ENCODE measurements at regions not wholly inside any gene's neighbourhood (a gene's known extent, or its start where the extent isn't known, plus 50 kb on each side); places are given as distances from the start of the nearest gene placed in this dataset.

DNA sequence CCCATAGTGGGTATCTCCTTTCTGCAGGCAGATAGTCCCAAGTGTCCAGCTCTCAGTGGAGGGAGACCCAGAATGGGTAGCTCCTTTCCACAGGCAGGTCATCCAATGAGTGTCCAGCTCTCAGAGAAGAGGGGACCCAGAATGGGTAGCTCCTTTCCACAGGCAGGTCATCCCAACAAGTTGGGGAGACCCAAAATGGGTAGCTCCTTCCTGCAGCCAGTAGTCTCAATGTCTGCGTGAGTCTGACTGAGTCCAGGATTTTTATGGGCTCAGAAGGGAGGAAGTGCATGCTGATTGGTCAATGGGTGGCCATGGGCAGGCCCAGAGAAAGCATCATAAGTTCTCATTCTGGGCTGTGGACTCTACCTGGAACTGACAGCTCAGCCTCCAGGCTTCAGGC lies 150.7 kb upstream of the P2RY1 start:
- Histone ChIP-seq H3T11ph (ENCODE audit: low read length) (no peak overlapping the region), H2AK5ac (ENCODE audit: insufficient read length, low read length) (no peak overlapping the region), H3K56ac (ENCODE audit: insufficient read length, low read depth, low read length) (no peak overlapping the region), H3K14ac (ENCODE audit: insufficient read depth, low read length) (no peak overlapping the region), H2AFZ (ENCODE audit: low read length) (no peak overlapping the region), H2BK15ac (ENCODE audit: low read depth, low read length) (no peak overlapping the region), H3K9ac (ENCODE audit: extremely low read depth, insufficient read length, low read length) (no peak overlapping the region), H2BK5ac (ENCODE audit: insufficient read length, low read length) (no peak overlapping the region), H2BK120ac (ENCODE audit: low read depth, low read length, poor library complexity, severe bottlenecking) (no peak overlapping the region), H3K27me3 (ENCODE audit: insufficient read depth, low read length) (no peaks in the 10 kb centered on the region), H3K23ac (ENCODE audit: insufficient read length, low read depth, low read length) (no peak overlapping the region), H2BK20ac (ENCODE audit: low read depth, low read length, poor library complexity, severe bottlenecking) (no peak overlapping the region), H4K8ac (replicated peaks; ENCODE audit: insufficient read length, low read depth, low read length) (no peak overlapping the region), H3K4me1 (ENCODE audit: insufficient read depth, low read length) (no peaks in the 10 kb centered on the region), H4K91ac (ENCODE audit: insufficient read length, low read depth, low read length) (no peak overlapping the region), H3K27ac (ENCODE audit: insufficient read length, low read depth, low read length) (no peak overlapping the region), H3K9me3 (ENCODE audit: control insufficient read depth, low read depth, low read length) (peaks cover 9% of the 10 kb centered on the region), H3K4ac (ENCODE audit: low read depth, low read length) (no peak overlapping the region), H4K20me1 (ENCODE audit: control insufficient read depth, insufficient read depth, insufficient read length) (no peaks in the 10 kb centered on the region), H3K4me2 (ENCODE audit: insufficient read depth, insufficient read length, low read length) (no peak overlapping the region), H3K23me2 (ENCODE audit: insufficient read length, low read depth, low read length, poor library complexity, severe bottlenecking) (no peaks in the 10 kb centered on the region), H3K79me1 (ENCODE audit: insufficient read depth, low read depth, low read length, poor library complexity, severe bottlenecking) (no peaks in the 10 kb centered on the region), H2BK12ac (ENCODE audit: insufficient read length, low read depth, low read length) (no peak overlapping the region), H3K79me2 (ENCODE audit: insufficient read depth, low read length) (no peaks in the 10 kb centered on the region), H4K5ac (ENCODE audit: insufficient read length, low read depth, low read length) (no peak overlapping the region), H3K18ac (ENCODE audit: insufficient read length, low read depth, low read length) (no peak overlapping the region)
- H3K4me3 Mint-ChIP-seq = no peak overlapping the region
- TF ChIP-seq, protein P1, sequence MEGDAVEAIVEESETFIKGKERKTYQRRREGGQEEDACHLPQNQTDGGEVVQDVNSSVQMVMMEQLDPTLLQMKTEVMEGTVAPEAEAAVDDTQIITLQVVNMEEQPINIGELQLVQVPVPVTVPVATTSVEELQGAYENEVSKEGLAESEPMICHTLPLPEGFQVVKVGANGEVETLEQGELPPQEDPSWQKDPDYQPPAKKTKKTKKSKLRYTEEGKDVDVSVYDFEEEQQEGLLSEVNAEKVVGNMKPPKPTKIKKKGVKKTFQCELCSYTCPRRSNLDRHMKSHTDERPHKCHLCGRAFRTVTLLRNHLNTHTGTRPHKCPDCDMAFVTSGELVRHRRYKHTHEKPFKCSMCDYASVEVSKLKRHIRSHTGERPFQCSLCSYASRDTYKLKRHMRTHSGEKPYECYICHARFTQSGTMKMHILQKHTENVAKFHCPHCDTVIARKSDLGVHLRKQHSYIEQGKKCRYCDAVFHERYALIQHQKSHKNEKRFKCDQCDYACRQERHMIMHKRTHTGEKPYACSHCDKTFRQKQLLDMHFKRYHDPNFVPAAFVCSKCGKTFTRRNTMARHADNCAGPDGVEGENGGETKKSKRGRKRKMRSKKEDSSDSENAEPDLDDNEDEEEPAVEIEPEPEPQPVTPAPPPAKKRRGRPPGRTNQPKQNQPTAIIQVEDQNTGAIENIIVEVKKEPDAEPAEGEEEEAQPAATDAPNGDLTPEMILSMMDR (conservative IDR thresholded peaks at IDR 0.05) = no peak
- peaks cover 8% of the 10 kb centered on the region in 2 experiments; a peak in 3 of 4 replicates for H3K4me1 Mint-ChIP-seq
- H3K27me3 Mint-ChIP-seq (ENCODE audit: low read depth) = no peaks in the 10 kb centered on the region
- peaks cover 0 to 4% (median 4%) of the 10 kb centered on the region in 3 experiments; a peak in 3 of 7 replicates for H3K36me3 Mint-ChIP-seq (ENCODE audit: insufficient read depth in 1 of 3, low read depth in 3 of 3)
- no peak overlapping the region for H3K27ac Mint-ChIP-seq
- peaks cover 3 to 5% of the 10 kb centered on the region in 2 experiments; a peak in 3 of 5 replicates for H3K9me3 Mint-ChIP-seq
- no CpG with 5 or more reads among the region's 1 CpG for WGBS (ENCODE audit: extremely low coverage, insufficient read length, low lambda C conversion rate)
- no peak for DNase-seq

All from H9 (cell line).